IPS-18a (cell line): ENCODE measurements at regions not wholly inside any gene's neighbourhood (a gene's known extent, or its start where the extent isn't known, plus 50 kb on each side); places are given as distances from the start of the nearest gene placed in this dataset.

Experiments used
- H3K27ac ChIP-seq: one replicate; pipeline ENCODE4 v1.5.1; 2013; ENCODE audit warnings: low read length
- H3K27me3 ChIP-seq: one replicate; pipeline ENCODE4 v1.6.1; 2013; ENCODE audit warnings: mild to moderate bottlenecking, low read length; ENCODE audit not compliant: control insufficient read depth, insufficient read depth
- H3K36me3 ChIP-seq: one replicate; pipeline ENCODE4 v1.6.1; 2013; ENCODE audit warnings: low read depth, low read length; ENCODE audit not compliant: control insufficient read depth
- H3K4me1 ChIP-seq: one replicate; pipeline ENCODE4 v1.6.1; 2013; ENCODE audit warnings: low read depth, low read length; ENCODE audit not compliant: control insufficient read depth
- H3K4me3 ChIP-seq: one replicate; pipeline ENCODE4 v1.5.1; 2013; ENCODE audit warnings: low read length
- H3K9ac ChIP-seq: one replicate; pipeline ENCODE4 v1.6.1; 2013; ENCODE audit warnings: mild to moderate bottlenecking, low read length, moderate library complexity
- H3K9me3 ChIP-seq: one replicate; pipeline ENCODE4 v1.6.1; 2013; ENCODE audit warnings: low read depth, low read length; ENCODE audit not compliant: control insufficient read depth

GRCh38 chr5:175809531-175810121 is 61.8 kb upstream of the CPLX2 start:
- H3K4me1 ChIP-seq, result peaks cover 9% of the 10 kb centered on the region
- H3K27me3 ChIP-seq, result no peaks in the 10 kb centered on the region
- H3K27ac ChIP-seq, result no peak overlapping the region
- no peaks in the 10 kb centered on the region for H3K36me3 ChIP-seq
- H3K9me3 ChIP-seq, result no peaks in the 10 kb centered on the region
- H3K9ac ChIP-seq, result no peak overlapping the region
- H3K4me3 ChIP-seq, result no peak overlapping the region

GRCh38 chr5:175810457-175810856 is 60.9 kb upstream of the CPLX2 start:
- Histone ChIP-seq H3K9ac (no peak overlapping the region), H3K36me3 (no peaks in the 10 kb centered on the region), H3K4me3 (no peak overlapping the region), H3K27me3 (no peaks in the 10 kb centered on the region), H3K27ac (no peak overlapping the region), H3K4me1 (peaks cover 9% of the 10 kb centered on the region), H3K9me3 (no peaks in the 10 kb centered on the region)

DNA sequence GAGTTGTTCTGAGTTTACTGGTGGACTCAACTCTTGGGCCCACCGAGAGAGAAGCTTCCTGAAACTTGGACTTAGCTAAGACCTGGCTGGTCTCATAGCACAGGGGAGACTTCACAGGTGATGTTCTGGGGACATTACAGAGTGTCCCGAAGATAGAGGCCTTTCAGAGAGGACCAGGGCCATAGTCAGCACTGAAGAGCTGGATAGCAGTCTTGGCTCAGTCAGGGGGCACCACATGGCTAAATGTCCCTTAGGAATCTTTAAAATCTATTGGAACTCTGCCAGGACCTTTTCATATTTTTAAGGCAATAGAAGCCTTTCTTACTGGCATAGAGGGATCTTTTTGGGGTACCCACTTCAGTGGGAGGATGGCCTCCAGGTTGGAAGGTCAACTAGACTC is 59.8 kb upstream of the CPLX2 start:
- H3K9me3 ChIP-seq, result no peaks in the 10 kb centered on the region
- no peak overlapping the region for H3K27ac ChIP-seq
- H3K4me3 ChIP-seq, result no peak overlapping the region
- H3K27me3 ChIP-seq, result no peaks in the 10 kb centered on the region
- no peak overlapping the region for H3K9ac ChIP-seq
- H3K4me1 ChIP-seq, result peaks cover 9% of the 10 kb centered on the region
- H3K36me3 ChIP-seq, result no peaks in the 10 kb centered on the region

DNA sequence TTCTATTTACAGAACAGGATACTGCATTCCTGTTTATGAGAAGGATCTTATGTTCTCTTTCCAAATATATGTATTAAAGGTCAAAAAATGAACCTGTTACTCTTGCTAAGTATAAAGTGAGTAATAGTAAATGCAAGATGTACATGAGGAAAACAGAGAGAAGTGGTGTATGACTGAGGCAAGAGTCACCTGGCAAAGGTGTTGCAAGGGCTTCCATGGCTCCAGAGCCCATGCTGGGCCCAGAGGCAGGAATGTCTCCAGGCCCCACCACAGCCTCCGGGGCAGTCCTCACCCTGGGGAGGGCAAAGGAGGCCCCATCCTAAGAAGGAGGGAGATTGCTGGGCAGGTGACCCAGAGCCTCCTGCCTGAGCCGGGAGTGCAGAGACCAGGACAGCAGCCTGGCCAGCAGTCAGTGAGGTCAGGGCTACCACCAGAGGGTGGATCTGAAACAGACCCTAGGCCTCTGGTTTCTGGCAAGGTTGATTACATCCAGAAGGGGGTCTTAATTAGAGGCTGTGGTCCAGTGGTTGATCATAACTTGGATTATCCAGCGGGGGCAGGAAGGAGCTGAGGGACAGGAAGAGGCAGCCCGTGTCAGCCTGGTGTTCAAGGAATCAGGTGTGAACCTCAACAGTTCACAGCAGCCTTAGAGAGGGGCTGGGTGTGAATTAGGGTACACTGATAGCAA is 57.3 kb upstream of the CPLX2 start:
- Histone ChIP-seq H3K4me1 (peaks cover 9% of the 10 kb centered on the region), H3K9me3 (no peaks in the 10 kb centered on the region), H3K27me3 (no peaks in the 10 kb centered on the region), H3K4me3 (no peak overlapping the region), H3K9ac (no peak overlapping the region), H3K27ac (no peak overlapping the region), H3K36me3 (no peaks in the 10 kb centered on the region)

DNA sequence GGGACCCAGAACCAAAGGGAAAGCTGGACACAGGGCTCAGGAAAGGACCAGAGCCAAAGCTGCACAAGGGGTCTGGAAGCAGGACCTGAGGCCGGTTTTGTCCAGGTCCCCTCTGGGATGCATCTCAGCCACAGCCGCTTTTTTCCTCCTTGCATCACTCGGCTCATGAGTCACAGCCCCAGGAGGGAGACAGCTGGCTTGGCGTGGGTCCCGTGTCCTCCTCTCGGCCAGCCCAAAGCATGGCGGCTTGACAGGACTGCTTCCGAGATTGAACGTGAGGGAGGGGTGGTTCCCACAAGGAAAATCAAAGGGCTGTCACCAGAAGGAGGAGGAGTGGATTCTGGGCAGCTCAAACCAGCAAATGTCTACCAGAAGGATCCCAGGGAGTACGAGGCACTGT is 56.7 kb upstream of the CPLX2 start:
- no peaks in the 10 kb centered on the region for H3K36me3 ChIP-seq
- H3K4me3 ChIP-seq, result no peak overlapping the region
- H3K9ac ChIP-seq, result no peak overlapping the region
- no peaks in the 10 kb centered on the region for H3K27me3 ChIP-seq
- H3K4me1 ChIP-seq, result peaks cover 5% of the 10 kb centered on the region
- H3K9me3 ChIP-seq, result no peaks in the 10 kb centered on the region
- H3K27ac ChIP-seq, result no peak overlapping the region

DNA sequence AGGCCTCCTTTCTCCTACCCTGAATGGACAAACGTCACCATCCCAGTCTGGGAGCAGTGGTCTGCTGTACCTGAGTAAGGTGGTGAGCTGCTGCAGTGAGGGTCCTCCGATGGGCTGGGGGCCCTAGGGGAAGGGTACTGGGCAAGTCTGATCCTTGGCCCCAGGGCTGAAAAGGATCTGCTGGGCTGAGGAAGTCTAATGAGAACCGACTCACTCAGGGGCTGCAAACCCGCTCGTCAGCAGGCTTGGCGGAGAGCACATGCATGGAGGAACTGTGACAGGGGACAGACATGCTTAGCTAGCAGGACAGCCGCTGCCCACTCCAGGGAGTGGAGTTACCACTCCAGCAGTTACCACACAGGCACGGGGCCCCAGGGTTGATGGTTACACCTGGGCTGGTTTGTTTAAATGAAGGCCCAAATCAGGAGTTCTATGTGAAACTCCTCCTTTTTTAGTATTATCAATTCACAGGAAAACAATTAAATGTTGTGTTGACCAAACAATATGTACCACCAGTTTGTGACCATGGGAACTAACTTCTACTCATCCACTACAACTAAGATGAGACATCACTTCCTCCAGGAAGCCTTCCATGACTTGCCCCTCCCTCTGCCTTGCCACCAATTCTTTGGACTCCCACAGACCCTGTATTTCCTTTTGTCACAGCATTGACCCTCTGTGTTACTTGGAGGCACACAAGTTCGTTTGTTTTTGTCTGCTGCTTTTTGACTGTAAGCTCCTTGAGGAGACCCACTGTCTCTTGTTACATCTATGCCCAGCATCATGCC is 56.1 kb upstream of the CPLX2 start:
- Histone ChIP-seq H3K36me3 (no peaks in the 10 kb centered on the region), H3K9me3 (no peaks in the 10 kb centered on the region), H3K27me3 (no peaks in the 10 kb centered on the region), H3K27ac (no peak overlapping the region), H3K4me1 (no peaks in the 10 kb centered on the region), H3K4me3 (no peak overlapping the region), H3K9ac (no peak overlapping the region)

GRCh38 chr5:175816348-175816747 is 55.0 kb upstream of the CPLX2 start:
- Histone ChIP-seq H3K9ac (no peak overlapping the region), H3K4me1 (no peaks in the 10 kb centered on the region), H3K27ac (no peak overlapping the region), H3K27me3 (no peaks in the 10 kb centered on the region), H3K9me3 (no peaks in the 10 kb centered on the region), H3K4me3 (no peak overlapping the region), H3K36me3 (no peaks in the 10 kb centered on the region)

- Histone ChIP-seq H3K9me3 (no peaks in the 10 kb centered on the region), H3K9ac (no peak overlapping the region), H3K4me3 (no peak overlapping the region), H3K27me3 (no peaks in the 10 kb centered on the region), H3K4me1 (peaks cover 10% of the 10 kb centered on the region), H3K36me3 (no peaks in the 10 kb centered on the region), H3K27ac (no peak overlapping the region)
Measured at GRCh38 chr5:175819090-175819425, 52.3 kb upstream of the CPLX2 start.

GRCh38 chr5:175820230-175820629 is 51.1 kb upstream of the CPLX2 start:
- no peaks in the 10 kb centered on the region for H3K27me3 ChIP-seq
- no peak overlapping the region for H3K4me3 ChIP-seq
- no peak overlapping the region for H3K27ac ChIP-seq
- H3K4me1 ChIP-seq, result peaks cover 13% of the 10 kb centered on the region
- H3K9me3 ChIP-seq, result no peaks in the 10 kb centered on the region
- no peaks in the 10 kb centered on the region for H3K36me3 ChIP-seq
- no peak overlapping the region for H3K9ac ChIP-seq
